GF-D8 (cell line): ENCODE measurements at regions not wholly inside any gene's neighbourhood (a gene's known extent, or its start where the extent isn't known, plus 50 kb on each side); places are given as distances from the start of the nearest gene placed in this dataset.
"Not testable (repeated sequence)": the region's sequence is repeated elsewhere in the genome, so short reads cannot be mapped to it uniquely, and the experiment has no call there.

ENCODE experiments used
- DNase-seq: peaks from one replicate; lab custom pipeline; 2025; lab: John Stamatoyannopoulos, UW

- DNase-seq: no peak
Observed at GRCh38 chr12:33678221-33678964, 238.8 kb upstream of the SYT10 start.

GRCh38 chr12:33690562-33690961 is 250.9 kb upstream of the SYT10 start:
- DNase-seq: no peak

GRCh38 chr12:33703221-33703620 is 263.6 kb upstream of the SYT10 start:
- DNase-seq: no peak

GRCh38 chr12:33706927-33707326 is 267.3 kb upstream of the SYT10 start:
- DNase-seq: no peak

GRCh38 chr12:33708935-33709334 is 269.3 kb upstream of the SYT10 start:
- DNase-seq: no peak

- no peak for DNase-seq
Observed at GRCh38 chr12:33710548-33710947, 270.9 kb upstream of the SYT10 start.

- DNase-seq: no peak
Observed at GRCh38 chr12:33718631-33719030, 279.0 kb upstream of the SYT10 start.

GRCh38 chr12:33721561-33721960 is 281.9 kb upstream of the SYT10 start:
- no peak for DNase-seq

- no peak for DNase-seq
Observed at GRCh38 chr12:33724867-33725266, 285.2 kb upstream of the SYT10 start.

GRCh38 chr12:33734871-33735270 is 287.4 kb upstream of the ALG10 start:
- DNase-seq: no peak

GRCh38 chr12:33752854-33753253 is 269.4 kb upstream of the ALG10 start:
- DNase-seq: no peak

GRCh38 chr12:33757701-33758100 is 264.6 kb upstream of the ALG10 start:
- DNase-seq: no peak

- DNase-seq: no peak
Observed at GRCh38 chr12:33759279-33759678, 263.0 kb upstream of the ALG10 start.

- DNase-seq: no peak
Observed at GRCh38 chr12:33763331-33763730, 259.0 kb upstream of the ALG10 start.

- DNase-seq: no peak
Observed at GRCh38 chr12:33770652-33771051, 251.6 kb upstream of the ALG10 start.

GRCh38 chr12:33771889-33772288 is 250.4 kb upstream of the ALG10 start:
- DNase-seq: no peak

- DNase-seq: not testable (repeated sequence)
Observed at GRCh38 chr12:33773091-33773490, 249.2 kb upstream of the ALG10 start.

- DNase-seq: no peak
Observed at GRCh38 chr12:33786532-33786931, 235.8 kb upstream of the ALG10 start.

GRCh38 chr12:33794954-33795353 is 227.3 kb upstream of the ALG10 start:
- no peak for DNase-seq

- DNase-seq: no peak
Observed at GRCh38 chr12:33795536-33795935, 226.8 kb upstream of the ALG10 start.

GRCh38 chr12:33813536-33813935 is 208.8 kb upstream of the ALG10 start:
- DNase-seq: no peak

GRCh38 chr12:33817713-33818112 is 204.6 kb upstream of the ALG10 start:
- DNase-seq: no peak

GRCh38 chr12:33818313-33818712 is 204.0 kb upstream of the ALG10 start:
- no peak for DNase-seq

- no peak for DNase-seq
Observed at GRCh38 chr12:33825442-33825841, 196.9 kb upstream of the ALG10 start.
